NCI-H345 treated with DMSO at 0.1 percent for 48 hours (cell line): ENCODE measurements at regions not wholly inside any gene's neighbourhood (a gene's known extent, or its start where the extent isn't known, plus 50 kb on each side); places are given as distances from the start of the nearest gene placed in this dataset.
"Not testable (repeated sequence)": the region's sequence is repeated elsewhere in the genome, so short reads cannot be mapped to it uniquely, and the experiment has no call there.

Experiments used
- DNase-seq: peaks from one replicate; lab custom pipeline; 2025; ENCODE audit not compliant: unreplicated experiment; lab: John Stamatoyannopoulos, UW

DNA sequence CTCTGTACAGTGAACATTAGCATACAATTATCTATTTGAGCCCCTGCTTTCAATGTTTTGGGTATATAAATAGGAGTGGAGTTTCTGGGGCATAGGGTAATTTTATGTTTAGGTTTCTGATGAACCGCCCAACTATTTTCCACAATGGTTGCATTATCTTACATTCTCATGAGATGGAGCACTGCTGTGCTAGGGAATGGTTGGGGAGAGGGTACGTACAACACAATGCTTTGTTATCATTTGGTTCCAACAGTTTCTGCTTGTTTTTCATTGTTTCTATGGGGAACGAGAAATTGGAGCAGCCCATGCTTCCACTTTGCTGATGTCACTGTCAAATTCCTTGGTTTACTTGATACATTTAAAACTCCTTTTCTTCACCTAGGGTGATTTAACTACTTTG, 1115.3 kb downstream of the REEP3 start:
- no peak for DNase-seq

DNA sequence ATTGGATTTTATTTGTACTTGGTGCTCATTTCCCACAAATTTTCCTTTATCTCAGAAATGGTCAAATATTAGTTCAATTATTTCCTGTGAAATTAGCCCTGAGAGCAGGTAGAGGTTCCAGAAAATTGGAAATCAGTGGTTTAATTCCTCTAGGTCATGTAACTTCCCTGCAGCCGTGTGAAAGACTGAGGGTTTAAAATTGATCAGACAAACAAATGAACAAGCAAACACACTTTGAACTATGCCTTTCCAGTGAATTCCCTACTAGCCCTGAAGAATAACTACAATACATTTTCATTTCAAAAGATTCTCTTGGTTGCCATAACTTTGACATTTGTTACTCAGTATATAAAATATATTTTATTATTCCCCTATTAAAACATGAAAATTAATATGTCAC, 1116.7 kb downstream of the REEP3 start:
- DNase-seq = no peak

DNA sequence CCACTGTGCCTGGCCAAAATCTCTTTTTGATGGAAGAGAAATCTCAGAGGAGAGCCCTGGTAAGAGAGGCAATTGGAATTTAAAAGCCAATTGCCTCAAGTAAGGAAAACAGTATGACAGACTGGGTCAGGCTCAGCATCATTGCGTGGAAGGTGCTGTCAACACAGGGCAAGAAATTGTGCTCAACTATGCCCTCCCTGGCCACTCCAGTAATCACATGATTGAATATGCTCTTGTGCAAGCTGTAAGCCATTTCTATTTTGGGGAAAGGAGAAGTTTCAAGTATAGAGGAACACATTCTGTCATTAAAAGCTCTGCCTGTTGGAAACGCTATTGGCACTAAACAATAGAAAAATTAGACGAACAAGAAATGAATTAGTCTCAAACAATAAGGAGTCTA, 1127.7 kb downstream of the REEP3 start:
- DNase-seq = no peak

DNA sequence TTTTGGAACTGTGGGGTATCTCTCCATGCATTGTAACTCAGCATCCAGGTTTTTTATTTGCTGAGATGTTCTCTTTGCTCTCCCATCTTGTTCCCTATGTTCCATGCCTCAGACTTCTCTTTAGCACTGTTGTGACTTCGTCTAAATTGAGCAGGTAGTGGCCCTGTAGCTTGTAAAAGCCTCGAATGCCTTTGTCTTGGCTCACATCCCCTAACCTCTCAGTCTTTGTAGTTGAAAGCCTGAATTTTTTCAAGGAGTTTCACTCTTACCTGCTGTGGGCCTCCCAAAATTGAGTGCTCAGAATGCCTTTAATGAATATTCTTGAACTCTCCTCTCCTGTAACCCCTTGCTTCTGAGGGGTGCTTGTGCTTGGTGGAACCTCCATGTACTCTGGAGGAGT, 1137.3 kb downstream of the REEP3 start:
- DNase-seq = no peak

DNA sequence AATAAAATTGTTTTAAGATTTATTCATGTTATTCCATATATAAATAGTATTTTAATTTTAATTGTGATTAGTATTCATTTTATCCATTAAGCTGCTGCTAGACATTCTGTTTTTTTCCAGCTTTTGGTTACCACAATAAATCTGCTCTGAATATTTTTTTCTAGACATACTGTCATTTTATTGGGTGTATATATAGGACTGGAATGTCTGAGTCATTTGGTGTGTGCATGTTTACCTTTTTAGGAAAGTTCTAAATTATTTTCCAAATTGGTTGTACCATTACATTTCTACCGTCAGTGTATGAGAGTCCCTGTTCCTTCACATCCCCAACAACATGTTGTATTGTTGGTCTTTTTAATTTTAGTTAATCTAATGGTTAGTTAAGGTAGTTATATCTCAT, 1138.1 kb downstream of the REEP3 start:
- DNase-seq = no peak

DNA sequence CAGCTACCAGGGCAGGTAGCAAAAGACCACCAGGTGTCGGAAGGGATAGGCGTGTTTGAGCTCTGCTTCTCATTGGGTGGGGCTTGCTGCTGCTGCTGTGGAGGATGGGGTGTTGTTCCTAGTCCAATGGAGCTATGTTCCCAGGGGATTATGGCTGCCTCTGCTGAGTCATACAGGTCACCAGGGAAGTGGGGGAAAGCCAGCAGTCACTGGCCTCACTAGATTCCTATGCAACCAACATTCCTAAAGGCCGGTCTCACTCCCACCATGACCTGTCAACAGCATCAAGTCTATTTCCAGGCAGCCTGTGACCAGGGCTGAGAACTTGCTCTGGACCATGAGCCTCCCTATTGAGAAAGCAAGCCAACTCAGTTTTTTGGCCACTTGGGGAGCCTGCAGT, 1160.8 kb downstream of the REEP3 start:
- DNase-seq = no peak

DNA sequence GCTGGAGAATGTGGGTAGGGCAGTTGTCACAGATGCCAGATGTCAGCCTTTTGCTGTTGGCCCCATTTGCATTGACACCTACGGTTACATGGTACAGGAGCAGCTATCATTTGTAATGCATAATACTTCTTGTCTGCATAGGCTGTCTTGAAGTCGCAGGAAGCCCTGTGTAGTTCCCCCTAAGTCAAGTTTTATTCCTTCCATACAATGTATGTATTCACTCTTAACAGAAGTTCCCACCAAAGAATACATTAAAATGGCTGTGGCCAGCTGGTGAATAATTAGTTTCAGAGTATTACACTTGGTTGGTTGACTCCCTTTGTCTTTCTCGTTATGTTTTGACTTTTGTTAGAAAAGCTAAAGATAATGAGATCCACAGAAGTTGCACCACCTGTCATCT, 1169.0 kb downstream of the REEP3 start:
- DNase-seq = no peak

DNA sequence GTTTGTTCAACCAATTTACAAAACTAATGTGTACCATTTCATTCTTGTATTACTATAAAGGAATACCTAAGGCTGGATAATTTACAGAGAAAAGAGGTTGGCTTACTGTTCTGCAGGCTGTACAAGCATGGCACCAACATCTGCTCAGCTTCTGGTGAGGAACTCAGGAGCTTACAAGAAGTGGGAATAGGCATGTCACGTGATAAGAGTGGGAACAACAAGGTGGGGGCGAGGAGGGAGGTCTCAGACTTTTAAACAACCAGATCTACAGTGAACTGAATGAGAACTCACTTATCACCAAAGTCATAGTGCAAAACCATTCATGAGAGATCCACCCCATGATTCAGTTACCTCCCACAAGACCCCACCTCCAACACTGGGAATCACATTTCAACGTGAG, 1178.0 kb downstream of the REEP3 start:
- DNase-seq = no peak

DNA sequence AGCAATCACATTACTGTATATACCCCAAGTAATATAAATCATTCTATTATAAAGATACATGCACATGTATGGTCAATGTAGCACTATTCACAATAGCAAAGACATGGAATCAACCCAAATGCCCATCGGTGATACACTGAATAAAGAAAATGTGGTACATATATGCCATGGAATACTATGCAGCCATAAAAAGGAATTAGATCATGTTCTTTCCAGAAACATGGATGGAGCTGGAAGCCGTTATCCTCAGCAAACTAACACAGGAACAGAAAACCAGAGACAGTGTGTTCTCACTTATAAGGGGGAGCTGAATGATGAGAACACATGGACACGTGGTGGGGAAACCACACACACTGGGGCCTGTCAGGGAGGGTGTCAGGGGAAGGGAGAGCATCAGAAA, 1180.9 kb downstream of the REEP3 start:
- not testable (repeated sequence) for DNase-seq

DNA sequence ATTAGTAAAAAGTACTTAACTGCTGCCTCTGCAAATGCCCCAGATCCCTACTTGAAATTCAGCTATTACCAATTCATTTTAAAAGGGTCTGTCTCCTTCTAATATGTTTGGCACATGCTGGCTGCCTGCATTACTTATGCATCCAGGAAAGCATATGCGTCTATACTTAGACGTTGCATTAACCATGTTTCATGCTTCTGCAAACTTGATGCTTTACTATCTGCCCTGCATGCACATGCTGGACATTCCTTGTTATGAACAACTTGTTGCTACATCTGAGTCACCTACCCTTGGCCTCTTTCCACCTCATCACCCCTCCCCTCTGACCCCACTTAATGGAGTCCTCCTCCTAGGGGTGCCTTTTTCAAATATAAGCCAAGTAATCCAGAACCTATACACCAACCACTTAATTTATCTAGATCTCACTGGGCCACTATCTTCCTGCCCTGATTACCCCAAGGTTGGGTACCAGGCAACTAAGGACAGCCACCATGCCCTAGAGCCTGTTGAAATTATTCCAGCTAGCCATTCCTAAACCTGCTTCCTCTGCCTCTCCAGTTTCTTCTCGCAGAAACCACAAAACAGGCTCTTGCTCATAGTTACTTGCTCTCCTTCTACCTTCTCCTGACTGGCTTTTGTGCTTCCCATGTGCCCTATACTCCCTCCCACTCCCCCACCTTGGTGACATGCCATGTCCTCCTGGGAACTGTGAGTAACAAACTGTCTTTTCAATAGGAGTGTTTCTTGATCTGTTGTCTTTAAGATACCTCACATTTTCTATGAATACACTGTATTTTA, 1187.9 kb downstream of the REEP3 start:
- DNase-seq = no peak

DNA sequence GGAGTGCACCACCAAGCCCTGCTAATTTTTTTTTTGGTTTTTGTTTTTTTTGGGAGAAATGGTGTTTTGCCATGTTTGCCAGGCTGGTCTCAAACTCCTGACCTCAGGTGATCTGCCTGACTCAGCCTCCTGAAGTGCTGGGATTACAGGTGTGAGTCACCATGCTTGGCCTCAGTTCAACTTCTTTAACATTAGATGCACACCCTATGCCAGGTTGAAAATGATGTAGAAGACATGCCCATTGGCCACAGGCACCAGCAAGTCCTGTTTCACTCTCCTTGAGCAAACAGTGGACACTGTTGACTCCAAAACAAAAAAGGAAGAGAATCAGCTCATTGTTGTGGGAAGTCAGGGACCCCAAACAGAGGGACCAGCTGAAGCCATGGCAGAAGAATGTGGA, 1205.3 kb downstream of the REEP3 start:
- no peak for DNase-seq

DNA sequence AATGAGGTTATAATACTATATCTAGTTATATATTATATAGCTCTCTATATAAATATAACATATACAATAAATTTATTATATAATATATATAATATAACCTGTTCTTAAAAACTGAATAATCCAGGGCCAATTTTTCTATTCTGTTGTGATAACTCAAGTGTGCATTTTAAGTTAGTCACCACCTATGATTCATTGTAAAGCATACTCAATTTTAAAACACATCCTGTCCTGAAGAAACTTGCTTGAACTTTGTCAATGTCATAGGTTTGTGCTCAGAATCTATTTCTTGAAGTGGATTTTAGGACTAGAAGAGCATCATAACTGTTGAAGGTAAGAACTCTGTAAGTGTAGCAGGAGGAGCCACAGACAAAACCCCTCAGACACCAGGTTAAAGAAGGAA, 1209.8 kb downstream of the REEP3 start:
- no peak for DNase-seq

DNA sequence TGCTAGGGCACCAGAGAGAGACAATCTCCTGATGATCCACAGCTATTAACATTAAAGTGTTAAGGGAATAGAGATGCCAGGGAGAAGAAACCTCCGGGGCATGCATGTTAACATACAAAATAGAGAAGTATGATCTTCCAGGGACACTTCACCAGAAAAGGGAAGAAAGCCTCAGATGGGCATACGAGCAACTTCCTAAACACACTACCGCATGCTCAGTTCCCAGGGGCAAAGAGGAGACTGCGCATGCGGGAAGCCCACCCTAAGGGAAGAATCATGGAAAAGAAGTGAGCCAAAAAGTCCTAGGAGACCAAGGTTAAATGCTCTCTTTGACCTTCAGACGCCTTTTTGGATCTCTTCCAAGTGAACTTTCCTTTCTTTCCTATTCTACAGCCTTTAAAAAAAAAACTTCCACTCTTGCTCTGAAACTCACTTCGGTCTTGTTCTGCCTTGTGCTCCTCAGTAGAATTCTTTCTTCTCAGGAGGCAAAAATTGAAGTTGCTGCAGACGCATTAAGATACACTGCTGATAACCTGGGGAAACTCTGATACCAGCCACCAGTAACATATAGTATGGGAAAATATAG, 1211.3 kb downstream of the REEP3 start:
- no peak for DNase-seq

DNA sequence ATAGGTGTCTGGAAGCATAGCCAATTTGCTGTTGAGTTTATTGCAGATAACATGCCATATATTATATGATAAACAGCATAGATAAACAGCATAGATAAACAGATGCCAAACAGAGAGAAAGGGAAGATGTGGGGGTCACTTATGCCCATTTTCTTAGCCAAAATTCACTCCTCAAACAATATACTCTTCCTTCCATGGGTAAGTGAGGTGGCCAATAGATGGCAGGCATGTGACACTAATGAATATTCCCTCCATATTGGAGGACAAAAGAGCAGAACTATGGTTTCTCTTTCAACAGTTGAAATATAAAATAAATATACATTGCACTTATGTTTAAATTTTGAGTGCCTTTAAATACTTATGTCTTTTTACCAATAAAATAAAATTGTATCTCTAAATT, 1212.8 kb downstream of the REEP3 start:
- DNase-seq = no peak

DNA sequence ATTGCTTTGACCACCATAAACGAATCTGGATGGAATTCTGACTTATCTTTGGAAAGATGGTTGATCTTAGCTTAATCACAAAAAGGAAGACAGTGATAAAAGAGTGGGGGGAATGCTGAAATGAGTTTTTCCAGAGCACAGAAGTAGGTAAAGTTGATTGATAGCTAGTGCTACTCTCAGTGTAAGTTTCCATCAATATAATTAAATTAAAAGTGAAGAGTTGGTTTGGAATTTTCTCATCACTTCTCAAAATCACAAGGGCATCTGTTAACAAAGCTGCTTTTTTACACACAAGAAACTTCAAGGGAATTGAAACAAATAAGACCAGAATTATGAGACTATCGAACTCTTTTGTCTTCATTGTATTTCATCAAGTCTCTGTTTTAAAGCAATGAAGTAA, 1217.3 kb downstream of the REEP3 start:
- no peak for DNase-seq

DNA sequence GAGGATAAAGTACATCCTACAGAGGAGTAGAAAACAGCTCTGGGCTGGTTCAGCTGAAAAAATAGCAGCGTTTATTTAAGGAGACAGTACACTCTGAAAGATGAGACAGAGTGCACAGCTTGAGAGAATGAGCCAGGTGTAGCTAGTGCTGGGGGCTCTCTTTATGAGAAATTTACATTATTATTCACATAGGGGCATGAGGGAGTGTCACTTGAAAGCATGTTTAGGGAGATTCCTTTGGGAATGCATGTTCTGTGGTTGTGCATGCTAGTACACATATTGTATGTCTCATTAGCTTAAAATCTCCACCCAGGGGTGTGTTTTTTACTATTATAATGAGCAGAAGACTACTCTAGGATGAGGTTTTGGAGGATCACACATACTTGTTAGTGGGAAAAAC, 1224.4 kb downstream of the REEP3 start:
- no peak for DNase-seq

DNA sequence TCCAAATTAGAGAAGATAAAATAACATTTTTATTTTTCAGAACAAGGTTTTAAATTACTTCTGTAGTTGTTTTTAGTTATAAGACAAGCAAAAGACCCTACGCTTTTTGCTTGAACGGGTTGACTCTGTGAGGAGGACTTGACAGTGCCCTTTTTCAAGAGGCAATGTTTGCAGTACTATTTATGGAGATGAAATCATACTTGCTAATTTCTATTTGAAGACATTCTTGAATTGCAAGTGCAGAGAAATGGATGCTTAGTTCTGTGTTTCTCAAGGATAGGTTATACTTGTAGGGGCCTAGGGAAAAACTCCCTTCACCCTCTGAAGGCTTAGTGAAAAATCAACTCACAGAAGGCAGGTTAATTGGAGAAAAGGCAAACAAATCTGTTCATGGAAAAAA, 1229.5 kb downstream of the REEP3 start:
- no peak for DNase-seq

DNA sequence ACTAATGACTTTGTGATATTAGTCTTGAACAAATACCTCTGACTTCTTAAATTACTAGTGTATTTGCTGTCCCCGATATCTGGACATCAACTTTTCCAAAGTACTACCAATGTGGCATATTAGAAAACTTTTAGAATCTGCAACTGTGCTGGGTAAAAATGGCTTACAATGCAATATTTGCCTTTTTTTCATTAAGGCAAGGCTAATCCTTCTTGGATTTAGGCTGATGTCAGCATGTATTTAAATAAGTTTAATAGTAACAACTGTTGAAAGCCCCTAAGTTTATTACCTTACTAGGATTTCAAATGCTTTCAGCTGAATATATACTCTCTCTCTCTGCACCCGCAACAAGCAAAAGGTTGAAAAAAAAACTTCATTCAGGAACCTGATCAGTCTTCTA, 1232.3 kb downstream of the REEP3 start:
- no peak for DNase-seq

DNA sequence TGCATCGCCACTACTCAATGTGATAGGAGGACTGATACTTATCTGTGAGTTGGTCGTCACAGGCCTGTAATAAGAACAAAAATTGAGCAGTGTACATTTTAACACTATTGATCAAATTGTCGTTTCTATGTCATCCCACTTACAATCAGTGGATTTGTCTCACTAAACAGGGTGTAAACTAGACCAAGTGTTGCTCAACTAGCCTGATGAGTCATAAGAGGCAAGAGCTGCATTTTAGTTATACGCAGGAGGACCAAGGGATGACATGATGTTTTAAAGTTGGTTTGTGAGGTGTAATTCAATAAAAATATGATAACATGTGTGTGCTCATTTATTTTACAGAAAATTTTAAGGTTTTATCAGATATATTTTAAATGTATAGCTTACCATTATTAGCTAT, 1239.2 kb downstream of the REEP3 start:
- DNase-seq = no peak

DNA sequence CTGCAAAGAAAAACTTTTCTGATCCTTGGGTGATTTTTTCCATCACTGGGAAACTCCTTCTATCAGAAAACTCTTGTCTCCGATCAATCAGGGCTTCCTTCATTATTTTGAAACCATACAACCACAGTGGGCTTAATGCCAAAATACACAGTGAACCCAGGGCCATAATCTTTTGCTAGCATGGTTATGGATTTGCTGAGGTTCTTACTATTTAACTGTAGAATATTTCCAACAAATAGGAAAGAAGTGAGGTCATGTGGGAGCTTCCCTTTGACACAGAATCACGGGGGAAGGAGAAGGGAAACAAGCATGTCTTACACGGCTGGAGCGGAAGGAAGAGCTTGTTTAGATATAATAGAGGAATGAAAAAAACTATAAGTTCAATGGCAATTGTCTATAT, 1241.7 kb downstream of the REEP3 start:
- DNase-seq = no peak

DNA sequence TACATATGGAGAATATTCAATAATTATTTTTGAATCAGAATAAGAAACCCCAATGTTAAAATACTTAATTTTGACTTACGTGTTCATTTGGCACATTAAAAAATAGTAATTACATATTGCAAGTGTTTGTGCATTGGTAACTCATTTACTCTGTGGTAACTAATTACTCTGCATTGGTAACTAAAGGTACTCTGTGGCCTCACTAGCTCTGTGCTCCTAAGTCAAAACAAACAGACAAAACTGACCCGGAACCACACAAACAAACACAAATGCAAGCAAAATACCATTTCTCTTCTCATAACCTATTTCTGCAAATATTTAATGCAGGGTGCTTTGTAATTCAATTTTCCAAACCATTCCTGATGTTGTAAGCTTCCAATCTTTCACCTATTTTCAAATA, 1244.3 kb downstream of the REEP3 start:
- no peak for DNase-seq

DNA sequence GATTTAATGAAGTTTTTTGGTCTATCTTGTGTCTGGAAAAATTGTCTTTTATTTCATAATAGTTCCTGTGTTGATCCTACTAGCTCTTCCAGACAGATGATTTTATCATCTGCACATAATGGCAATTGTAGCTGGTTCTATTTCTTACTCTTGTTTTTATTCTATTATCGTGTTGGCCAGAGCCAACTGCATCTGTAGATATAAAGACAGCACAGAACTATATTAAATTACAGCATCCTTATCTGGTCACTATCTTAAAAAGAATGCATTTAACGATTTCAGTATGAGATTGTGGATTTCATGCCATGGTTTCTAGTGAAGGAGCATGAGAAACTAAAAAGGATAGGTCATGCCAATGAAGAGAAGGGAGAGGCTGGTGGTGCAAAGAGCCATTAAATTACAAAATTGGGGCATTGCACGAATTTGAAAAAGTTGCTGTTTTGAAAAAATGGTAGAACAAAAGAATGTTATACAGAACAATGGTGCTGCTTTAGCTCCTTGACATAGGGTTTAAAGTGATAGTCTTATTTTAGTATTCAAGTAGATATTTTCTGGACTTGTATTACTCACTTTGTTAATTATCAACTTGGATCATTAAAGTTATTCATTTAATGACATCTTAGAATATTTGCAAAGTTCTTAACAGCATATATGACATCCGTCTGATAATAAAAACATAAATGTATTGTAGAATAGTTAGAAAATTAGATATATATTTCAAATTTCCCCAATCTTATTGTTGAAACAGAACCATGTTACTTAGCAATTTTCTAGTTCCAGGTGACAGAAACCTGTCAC, 1250.3 kb downstream of the REEP3 start:
- no peak for DNase-seq
